CD1c-positive myeloid dendritic cell (primary cell): ENCODE measurements at regions not wholly inside any gene's neighbourhood (a gene's known extent, or its start where the extent isn't known, plus 50 kb on each side); places are given as distances from the start of the nearest gene placed in this dataset.

Source experiments
- DNase-seq: peaks from one replicate; pipeline ENCODE4 v3.0.0-alpha.2; 2016; ENCODE audit errors: extremely low spot score

DNA sequence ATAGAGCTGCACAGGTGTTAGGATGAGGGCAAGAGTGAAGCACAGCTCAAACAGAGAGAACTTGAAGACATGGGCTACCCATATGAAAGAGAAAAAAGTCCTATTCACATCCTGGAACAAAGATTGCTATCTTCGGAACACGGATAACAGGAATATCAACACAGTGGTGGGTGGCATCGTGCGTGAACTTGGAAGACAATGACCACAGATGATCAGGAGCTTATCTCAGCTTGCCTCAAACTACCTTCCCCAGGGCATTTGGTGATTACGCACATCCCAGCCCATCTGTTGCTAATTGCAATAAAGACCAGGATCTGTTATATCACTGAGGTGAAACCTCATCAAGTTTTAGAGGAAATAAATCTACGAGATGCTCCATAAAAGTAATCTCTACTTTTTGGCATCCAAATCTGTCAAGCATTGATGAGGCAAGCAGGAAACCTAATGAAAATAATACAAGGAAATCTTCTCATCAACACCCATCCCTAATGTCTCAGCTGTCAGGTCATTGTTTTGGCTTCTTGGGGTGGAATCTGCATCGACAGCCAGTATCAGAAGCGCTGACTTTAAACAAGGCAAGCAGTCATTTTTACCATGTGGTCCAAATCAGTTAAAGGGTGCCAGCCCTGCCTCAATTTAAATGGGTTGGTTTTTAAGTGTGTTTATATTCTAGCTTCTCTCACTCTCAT, 188.2 kb downstream of the SPCS3 start:
- DNase-seq, result no peak

DNA sequence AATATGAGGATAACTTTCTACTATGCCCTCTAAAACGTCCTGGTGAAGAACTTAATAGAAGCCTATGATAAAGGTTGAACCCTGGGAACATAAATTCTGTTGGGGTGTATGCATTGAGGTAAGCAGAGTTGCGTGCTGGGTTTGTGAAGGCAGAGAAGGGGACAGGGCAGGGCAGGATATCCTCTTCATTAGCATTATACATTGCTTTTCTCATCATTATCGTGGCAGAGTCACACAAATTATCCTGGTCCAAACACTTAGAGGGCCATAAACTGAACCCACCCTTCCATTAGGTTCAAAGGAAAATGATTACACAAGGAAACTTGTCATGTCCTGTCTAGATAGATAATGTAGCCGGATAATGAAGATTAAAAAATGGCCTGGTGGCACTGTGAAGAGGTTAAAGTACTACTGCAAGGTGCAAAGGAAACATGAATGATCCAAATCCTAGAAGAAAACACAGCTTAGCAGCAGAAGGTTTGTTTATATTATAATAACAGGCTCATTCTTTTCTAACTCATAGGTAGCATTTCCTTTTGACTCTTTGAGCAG, 189.1 kb downstream of the SPCS3 start:
- no peak for DNase-seq

DNA sequence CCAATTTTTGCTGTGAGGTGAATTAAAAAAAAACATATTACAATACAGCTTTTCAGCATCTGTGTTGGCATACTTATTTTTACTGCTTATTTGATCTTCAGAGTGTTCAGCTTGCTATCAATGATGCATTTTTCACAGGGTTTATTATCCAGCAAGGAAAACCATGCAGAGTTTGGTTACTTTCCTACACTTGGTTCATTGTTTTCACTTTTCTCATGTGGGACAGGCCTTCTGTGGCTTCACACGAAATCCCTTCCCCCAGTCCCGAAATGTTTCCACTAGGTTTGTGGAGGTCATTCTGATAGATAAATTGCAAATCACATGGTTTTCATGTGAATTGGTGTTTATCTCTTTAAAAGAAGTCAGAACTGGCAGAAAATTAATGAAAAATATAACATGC, 205.8 kb downstream of the SPCS3 start:
- no peak for DNase-seq

DNA sequence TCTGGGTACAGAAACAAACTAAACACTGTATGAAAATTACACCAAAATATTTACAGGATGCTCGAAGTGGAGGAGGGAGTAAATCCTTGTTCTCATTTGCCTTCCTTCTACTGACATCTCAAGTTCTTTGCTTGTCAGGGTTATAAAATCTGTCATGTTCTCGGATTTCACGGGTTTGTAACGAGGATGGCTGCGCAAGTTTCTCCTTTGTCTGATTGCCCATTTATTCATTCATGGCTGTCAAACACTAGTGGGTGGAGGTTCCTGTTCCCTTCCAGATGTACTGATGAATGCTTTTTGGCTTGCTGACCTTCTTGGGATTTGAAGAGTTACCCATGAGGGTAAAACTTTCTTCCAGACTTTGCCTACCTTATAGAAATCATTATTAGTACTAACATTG, 206.9 kb downstream of the SPCS3 start:
- no peak for DNase-seq

DNA sequence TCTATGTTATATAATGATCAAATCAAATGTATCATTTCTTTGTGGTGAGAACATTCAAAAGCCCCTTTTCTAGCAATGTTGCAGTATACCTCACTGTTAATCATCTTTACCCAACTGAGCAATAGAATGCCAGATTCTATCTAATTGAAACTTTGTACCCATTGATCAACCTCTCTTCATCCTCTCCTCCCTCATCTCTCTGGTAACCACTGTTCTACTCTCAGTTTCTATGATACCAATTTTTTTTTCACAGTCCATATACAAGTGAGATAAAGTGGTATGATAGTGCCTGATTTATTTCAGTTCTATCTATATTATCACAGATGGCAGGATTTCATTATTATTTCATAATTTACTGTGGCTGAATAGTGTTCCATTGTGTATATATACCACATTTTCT, 209.8 kb downstream of the SPCS3 start:
- DNase-seq, result no peak

DNA sequence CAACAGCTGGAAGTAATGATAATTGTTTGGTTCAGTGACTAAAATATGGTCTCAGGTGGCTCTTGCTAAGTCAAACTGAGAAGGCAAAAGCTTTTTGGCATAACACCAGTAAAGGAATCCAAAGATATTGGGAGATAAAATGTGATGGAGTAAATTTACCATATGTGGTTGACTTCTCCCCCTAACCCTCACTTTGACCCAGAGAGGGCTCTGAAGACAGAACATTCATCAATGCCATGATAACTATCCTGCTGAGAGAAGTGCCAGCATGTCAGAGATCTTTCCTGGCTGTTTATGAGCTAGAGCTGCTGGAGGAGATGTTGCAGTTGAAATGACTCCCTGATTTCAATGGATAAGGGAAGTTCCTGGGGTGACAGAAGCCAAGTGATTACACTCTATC, 213.4 kb downstream of the SPCS3 start:
- DNase-seq, result no peak

DNA sequence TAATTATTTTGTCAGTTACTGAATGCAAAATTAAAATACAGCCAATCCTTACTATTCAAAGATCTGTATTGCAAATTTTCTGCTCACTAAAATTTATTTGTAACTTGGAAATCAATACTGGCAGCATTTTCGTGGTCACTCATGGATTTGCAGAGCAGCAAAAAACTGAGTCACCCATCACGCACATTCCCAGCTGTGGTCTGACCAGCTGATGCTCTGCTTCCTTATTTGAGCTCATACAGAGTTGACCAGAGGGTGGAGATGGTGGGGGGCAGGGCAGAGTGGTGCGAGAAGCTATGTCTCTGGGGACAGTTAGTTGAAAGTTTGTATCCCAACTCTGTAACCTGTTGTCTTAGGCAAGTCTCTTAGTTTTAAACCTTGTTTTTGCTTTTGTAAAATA, 214.8 kb downstream of the SPCS3 start:
- DNase-seq, result no peak

DNA sequence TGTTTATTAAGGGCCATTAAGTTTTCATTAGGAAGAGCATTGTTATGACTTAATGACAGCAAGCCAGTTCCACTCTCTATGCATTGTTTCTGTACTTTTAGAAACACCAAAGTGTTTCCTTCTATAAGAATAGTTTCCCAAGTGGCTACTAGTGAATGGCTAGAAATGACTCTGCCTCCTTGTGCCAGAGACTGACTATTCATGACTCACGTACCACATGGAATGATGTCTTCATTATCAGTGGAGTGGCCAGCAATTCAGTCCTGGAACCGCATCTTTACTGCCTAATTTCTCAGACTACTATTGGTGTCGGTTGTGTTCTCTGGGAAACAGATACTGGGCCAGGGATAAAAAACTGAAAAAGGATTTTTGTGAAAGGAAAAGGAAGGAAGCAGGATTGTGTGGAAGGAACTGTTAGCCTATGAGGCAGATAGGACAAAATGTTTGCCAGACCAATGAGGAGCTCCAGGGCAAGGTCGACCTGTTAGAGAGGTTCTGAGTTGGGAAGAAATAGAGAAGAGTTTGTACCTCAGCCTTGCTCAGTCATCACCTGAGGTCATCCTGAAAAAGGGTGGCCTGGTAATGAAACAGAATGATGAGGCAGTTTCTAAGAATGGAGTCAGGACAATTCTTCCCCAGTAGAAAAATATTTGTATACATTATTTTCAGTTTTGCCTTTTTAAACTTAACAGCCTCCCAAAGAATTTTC, 218.6 kb downstream of the SPCS3 start:
- no peak for DNase-seq

DNA sequence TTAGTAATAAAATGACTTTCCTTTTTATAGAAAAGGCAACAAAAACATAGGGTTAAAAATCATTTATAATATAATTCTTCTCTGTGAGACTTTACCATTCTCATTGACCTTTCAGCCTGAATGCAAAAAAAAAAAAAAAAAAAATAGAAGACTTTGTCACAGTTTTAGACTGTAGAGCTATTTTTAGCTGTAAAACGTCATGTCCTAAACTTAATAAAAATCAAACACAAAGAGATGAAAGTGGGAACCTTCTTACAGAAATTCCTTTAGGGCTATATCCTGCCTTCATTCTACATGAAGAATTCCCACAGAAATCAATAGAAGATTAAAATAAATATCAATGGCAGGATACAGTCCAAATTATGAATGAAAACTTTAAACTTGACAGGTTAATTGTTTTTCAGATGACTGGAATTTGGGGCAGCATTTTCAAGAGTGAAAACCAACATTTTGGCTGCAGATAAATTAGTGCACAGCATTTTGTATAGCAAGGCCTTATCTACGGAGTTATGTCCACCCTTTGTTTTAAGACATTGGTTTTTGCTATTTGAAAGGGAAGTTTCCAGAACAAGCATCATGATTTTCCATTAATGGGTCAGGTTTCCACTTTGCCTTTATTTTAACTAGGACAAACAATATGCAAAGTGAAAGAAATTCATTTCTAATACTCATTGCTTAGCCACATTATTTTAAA, 219.5 kb downstream of the SPCS3 start:
- no peak for DNase-seq

DNA sequence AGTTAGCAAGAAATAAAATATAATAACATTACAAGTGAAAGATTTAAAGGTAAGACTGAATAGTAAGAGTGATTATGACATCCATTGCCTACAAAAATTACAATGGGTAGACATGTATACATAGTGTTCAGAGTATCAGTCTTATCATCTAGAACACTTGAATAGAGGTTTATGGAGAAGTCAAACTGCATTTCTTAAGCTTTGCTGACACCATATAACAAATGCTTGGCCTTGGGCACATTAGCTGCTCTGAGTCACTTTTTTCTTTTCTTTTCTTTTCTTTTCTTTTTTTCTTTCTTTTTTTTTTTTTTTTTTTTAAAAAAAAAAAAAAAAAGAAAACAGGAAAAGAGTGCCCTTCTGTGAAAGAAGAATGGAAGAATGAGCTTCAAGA, 220.0 kb downstream of the SPCS3 start:
- no peak for DNase-seq

DNA sequence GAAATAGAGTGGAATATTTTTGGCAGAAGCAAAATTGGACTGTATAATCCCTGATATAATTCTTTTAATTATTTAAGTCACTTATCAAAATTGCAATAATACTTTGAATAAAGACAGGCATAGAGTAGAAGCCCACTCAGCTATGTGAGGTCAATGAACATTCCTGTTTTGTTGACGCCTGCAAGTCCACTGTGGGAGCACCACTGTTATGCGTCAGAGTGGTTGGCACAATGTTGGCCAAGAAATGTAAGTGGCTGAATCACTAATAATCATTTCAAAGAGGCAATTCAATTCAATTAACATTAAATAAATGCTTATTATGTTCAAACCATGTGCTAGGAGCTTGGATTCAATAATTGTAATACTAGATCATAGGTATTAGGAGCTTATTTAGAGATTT, 221.0 kb downstream of the SPCS3 start:
- DNase-seq, result no peak

DNA sequence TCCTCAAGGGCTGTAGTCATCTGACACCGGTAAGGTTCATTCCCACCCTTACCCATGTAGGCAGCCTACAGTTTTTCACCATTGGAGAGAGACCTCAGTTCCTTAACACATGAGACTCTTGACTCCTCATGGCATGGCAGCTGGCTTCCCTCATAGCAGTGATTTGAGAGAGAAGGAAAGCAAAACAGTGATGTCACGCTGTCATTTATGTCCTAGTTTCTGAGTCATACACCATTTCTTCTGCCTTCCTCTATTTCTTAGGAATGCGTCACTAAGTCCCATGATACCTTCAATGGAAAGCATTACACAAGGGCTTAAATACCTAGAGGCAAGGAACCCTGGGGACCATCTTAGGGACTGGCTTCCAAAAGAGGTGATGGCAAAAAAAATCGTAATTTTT, 226.1 kb downstream of the SPCS3 start:
- no peak for DNase-seq

DNA sequence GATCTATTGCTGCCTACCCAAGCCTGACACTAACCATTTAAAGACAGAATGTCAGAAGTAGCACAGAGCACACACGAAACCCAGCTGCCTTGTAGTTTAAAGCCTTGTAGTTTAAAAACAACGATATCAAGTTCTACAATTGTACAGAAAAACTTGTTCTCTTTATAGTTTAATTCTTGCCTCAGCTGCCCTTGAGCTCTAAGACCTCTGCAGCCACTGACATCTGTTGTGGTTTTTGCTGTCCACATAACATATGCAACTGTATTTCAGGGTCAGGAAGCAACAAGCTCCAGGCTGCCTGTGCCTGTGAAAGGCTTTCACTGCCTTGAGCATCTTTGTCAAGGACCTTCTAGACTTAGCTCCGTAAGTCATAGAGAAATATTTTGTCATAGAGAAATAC, 227.2 kb downstream of the SPCS3 start:
- no peak for DNase-seq

DNA sequence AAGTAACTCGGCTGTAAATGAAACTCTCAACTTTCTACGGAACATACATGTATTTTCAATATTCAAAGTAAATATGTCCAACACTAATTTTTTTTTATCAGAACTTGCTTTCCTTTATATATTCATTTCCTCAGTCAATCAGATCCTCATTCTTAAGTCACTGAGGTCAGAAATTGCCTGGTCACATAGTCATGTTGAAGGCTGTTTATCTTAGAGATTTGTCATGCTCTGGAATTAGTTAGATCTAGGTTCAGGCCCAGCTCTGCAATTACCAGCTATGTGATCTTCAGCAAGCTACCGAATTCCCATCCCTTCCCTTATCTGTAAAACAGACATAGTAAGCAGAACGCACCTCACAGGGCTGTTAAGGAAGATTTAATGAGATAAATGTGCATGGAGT, 228.8 kb downstream of the SPCS3 start:
- no peak for DNase-seq

DNA sequence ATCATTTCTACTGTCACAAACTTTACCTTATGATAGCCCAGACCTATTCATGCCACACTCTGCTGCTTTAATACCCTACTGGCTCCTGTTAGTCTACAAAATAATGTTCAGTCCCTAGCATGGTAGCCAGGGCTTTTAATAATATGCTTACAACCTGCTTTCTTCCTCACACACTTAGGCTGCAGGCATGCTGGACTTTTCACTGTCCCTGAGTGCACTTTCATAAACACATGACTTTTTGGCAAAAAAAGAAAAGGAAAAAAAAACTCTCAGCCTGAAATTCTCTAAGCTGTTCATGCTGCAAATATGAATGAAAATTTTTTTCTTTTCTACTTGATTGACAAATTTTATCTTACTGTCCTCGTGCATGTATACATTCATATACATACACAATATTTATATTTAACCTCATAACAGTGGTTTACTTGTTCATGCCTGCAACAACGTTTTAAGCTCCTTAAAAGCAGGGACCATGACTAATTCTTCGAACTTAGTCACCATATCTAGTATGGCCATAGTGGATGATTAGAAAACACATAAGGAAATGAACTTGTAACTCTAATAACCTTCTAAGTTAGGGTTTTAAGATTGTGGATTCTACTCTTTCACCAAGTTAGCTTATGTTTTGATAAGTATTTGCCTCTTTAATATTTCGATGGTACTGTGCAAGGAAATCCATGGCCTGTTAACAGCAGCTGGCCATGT, 229.5 kb downstream of the SPCS3 start:
- no peak for DNase-seq

DNA sequence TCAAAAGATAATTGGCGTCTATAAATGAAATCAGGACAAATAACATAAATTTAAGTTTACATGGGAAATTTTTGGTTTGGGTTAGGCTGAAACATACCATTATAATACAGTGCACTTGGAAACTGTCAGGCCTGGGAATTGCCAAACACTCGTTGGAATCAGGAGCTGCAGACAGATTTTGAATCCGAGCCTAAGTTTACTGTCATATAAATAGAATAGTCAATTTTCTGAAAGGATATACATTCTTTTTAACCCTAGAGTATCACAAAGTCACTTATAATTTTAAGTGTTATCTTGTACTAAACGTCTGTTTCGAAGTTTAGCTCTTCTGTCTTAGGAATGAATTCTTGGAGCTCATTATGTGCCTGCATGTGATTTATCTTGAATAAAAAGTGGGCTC, 234.1 kb downstream of the VEGFC start:
- DNase-seq, result no peak

DNA sequence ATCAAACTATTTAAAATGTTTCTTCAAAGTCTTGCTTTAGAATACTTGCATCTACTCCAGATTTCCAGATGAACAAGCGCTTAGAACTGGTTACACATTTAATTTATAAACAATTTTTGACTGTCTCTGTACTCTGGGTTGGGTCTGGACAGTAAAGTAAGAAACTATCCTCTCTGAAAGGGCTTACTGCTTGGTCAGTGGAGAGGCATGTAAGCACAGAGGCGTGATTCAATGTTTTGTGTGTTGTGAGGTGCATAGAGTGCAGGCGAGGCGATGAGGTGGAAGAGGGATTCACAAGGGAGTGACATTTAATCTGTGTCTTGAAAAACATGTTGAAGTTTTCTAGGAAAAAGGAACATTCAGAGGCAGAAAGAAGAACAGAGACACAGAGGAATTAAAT, 231.4 kb downstream of the VEGFC start:
- no peak for DNase-seq

DNA sequence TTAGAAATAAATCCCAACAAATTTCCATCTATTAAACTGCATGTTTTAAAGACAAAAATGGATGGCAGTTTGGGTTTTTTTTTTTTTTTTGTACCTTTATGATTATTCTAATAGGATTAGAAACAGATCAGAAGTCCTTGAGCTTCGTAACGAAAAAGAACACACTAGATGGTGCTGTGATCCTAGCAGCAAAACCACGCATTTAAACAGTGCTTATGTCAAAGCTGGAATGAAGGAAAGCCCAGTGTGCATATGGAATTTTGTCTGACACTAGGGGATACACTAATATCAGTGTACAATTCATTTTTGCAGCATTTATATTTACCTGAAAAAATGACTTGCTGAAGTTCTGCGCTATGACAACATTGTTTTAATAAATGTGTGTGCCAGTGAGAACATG, 229.1 kb downstream of the VEGFC start:
- DNase-seq, result no peak

DNA sequence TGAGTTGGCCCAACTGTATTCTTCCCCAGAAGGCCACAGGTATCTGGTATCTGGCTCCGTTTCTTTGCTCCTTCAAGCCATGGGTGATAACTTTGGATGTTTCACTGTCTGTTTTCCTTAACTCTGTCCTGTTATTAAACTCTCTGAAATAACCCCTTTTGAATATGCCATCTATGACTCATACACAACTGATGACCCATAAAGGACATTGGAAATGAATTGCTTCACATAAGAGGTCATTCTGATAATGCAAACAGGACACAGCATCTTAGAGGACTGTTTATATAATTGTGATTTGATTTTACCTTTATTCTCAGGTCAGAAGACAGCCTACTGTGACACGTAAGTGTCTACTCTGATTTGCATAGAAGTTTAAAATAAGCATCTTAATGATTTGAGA, 227.7 kb downstream of the VEGFC start:
- no peak for DNase-seq

DNA sequence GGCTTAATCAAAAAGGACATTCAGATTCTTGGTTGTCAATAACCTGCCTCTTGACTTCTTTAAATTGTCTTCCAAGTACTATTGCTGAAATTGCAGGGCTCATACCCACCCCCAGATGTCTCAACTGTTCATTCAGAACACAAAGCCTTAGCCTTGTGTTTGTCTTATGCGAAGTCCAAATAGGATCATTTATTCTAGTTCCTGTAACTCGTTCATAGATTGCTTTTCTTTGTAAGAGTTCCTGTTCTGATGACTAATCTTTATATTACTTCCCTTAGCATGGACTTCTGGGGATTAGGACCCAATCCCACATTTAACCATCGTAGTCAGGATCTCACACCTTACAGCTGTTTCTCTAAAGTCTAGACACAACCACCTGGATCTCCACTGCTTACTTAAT, 226.0 kb downstream of the VEGFC start:
- DNase-seq, result no peak

DNA sequence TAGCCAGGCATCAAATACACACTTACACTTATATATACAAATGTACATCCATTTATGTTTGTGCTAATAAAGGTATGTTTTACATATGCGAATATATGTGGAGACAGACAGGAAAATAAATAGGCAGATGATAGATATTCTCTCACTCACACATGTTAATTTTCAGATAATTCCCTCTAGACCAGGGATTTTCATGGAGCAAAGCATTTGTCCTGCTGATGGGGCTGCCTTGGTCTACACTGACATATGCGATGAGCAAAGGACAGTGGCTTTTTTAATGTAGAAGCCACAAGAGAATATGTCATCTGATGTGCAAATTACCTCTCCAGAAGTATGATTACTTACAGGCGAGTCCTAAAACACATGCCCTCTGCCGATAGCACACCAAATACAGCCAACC, 224.5 kb downstream of the VEGFC start:
- no peak for DNase-seq

DNA sequence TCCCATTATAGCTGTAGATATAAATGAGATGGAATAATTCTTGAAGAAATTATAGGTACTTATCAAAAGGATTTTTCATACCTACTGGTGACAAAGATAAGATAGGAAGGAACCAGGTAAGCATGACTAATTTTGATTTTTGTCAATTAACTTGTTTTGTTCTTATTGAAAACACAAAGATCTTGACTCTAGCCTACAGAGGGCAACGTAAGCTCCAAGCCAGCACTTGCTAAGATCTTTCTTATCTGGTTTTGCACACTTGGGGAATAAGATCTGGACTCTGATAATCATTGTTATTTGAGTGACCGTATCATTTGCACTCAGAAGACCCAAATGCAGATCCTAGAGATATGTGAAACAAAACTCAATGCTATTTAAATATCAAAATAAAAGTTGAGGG, 223.4 kb downstream of the VEGFC start:
- no peak for DNase-seq
